ENCODE measurements at regions not wholly inside any gene's neighbourhood (a gene's known extent, or its start where the extent isn't known, plus 50 kb on each side); places are given as distances from the start of the nearest gene placed in this dataset.
"Not testable (repeated sequence)": the region's sequence is repeated elsewhere in the genome, so short reads cannot be mapped to it uniquely, and the experiment has no call there.

DNA sequence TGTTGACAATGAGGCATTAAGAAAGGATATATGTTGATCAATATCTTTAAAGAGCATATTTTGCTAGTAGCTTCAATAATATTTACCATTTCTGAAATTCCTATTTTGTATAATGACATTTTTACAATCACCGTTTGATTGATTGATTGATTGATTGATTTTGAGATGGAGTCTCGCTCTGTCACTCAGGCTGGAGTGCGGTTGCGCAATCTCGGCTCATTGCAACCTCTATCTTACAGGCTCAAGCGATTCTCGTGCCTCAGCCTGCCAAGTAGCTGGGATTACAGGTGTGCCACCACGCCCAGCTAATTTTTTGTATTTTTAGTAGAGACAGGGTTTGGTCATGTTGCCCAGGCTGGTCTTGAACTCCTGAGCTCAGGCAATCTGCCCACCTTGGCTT is 150.9 kb upstream of the TEX13D start:
- DNase-seq, result not testable (repeated sequence)

GRCh38 chrX:124190440-124190839 is 142.0 kb upstream of the TEX13D start:
- DNase-seq, result no peak

DNA sequence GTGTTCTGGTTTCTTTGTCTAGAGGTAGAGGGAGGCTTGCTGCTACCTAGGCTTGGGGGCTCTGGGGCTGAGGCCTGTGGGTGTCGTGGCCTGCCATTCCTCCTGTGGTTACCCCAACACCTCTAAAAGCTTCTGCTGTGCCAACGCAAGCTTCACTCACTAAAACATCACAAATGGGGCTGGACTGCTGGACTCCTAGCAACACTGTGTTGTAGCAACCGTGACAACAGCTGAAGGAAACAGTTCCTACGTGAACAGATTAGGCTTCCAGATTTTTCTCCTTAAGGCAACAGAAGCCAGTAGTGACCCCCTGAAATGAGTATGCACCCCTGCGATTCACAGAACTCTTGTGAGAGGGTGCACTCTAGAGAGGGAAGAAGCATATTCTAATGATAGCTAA is 138.3 kb upstream of the TEX13D start:
- no peak for DNase-seq

- DNase-seq, result no peak
These were observed 137.6 kb upstream of the TEX13D start for GRCh38 chrX:124194901-124195300.

GRCh38 chrX:124203311-124203710 is 129.1 kb upstream of the TEX13D start:
- DNase-seq, result no peak

DNA sequence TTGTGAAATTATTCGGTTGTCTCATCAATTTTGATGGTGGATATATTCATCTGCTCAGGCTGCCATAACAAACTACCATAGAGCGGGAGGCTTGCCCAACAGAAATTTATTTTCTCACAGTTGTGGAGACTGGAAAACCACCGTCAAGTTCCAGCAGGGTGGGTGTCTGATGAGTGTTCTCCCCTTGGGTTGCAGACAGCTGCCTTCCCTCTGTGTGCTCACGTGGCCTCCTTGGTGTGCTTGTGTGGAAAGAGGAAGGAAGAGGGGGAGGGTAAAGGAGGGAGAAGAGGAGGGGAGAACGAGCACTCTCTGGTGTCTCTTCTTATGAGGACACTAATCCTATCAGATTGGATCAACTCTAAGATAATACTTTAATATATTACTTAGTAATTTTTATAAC is 123.8 kb upstream of the TEX13D start:
- no peak for DNase-seq

- DNase-seq, result no peak
These were observed 122.5 kb upstream of the TEX13D start for GRCh38 chrX:124209792-124210576.

- peak; percentile 2 for DNase-seq
These were observed 121.0 kb upstream of the TEX13D start for GRCh38 chrX:124211312-124211942.

DNA sequence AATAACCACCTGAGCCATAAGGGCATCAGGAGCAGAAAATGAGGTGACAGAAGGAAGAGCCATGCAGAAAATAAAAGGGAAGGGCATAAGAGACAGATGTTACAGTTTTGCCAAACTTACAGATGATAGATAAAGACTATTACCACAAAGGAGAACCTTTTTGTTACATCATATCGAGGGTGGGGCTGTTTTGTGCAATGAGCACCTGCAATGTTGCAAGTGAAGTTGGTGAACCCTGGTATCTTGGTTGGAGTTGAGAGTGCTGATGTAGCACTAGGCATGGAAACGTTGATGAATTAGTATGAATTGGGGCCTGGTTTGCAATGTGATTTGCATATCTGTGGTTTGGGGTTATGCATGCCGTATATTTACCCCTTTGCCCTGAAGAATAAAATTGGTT is 119.8 kb upstream of the TEX13D start:
- DNase-seq, result no peak

- DNase-seq, result no peak
These were observed 116.7 kb upstream of the TEX13D start for GRCh38 chrX:124215786-124216185.

GRCh38 chrX:124216396-124217115 is 115.9 kb upstream of the TEX13D start:
- DNase-seq, result no peak

DNA sequence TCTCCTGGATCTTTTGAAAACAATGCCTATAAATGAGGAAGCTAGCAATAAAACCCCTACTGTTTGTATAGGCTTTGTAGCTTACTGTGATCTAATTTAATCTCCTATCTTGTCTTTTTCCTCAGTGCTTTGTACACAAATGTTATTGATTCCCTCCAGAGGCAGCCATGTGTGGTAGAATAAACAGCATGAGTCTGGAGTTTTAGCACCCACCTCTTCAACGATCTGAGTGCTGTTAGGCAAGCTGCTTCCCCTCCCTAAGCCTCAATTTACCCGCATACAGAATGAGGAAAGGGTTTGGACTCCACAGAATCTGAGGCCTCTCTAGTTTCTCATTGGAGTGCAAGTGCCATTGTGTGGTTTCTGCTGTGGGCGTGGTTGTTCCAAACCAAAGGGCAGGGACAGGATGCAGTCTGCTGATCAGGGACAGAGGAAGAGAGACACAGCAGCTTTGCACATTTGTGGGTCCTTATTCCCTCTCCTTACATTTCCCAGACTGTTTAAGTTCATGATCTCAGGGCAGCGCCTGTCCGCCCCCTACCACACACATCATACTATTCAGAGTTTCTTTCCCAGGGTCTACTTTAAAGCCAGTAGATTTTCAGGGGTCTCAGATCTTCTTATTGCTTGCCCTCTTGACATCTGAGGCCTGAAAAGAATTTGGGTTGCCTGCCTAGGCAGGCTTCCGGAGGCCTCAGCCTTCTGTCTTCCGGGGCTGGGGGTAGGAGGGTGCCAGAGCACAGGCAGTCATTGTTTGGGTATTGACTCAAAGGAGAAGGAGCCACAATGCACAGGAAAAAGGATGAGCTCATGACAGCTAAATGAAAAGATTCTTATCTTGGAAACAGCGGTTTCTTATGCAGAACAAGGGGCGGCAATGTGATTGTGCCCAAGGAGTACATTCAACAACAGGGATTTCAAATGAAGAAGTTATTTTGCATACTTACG is 114.9 kb upstream of the TEX13D start:
- no peak for DNase-seq

DNA sequence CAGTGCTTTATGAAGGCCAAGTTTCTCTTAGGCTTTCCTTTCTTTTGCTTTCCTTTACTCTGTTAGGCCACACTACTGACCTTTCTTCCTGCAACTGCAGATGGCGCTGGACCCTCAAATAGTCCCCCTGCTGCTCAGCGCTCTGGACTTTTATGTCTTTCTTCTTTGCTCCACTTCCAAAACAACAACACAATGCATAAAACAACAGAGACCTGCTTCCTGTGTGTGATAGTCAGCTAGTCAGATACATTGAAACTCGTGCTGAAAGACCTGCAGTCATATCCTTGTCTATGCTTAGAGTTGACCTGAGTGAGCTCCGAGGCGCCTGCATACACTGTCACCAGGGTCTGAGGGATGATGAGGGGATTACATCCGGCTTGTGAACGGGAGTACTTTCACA is 108.9 kb upstream of the TEX13D start:
- no peak for DNase-seq

GRCh38 chrX:124224528-124224927 is 107.9 kb upstream of the TEX13D start:
- DNase-seq, result no peak

GRCh38 chrX:124226129-124226528 is 106.3 kb upstream of the TEX13D start:
- no peak for DNase-seq

DNA sequence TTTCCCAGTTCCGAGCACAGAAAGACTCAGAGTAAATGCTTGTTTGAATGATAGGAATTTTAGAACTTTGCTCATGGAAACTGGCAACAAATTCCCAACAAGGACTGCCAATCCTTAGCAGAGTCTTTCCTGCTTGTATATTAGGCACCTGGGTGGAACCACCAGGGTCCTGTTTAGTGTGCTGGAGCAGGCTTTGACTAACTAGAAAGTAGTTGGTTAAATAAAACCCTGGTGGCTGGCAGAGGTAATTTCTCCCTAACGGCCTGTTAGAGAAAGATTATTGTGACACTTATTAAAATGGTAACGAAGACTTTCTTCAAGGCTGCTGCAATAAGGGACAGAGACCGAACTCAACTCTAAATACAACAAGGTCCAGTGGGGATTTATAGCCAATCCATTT is 103.6 kb upstream of the TEX13D start:
- DNase-seq, result no peak

DNA sequence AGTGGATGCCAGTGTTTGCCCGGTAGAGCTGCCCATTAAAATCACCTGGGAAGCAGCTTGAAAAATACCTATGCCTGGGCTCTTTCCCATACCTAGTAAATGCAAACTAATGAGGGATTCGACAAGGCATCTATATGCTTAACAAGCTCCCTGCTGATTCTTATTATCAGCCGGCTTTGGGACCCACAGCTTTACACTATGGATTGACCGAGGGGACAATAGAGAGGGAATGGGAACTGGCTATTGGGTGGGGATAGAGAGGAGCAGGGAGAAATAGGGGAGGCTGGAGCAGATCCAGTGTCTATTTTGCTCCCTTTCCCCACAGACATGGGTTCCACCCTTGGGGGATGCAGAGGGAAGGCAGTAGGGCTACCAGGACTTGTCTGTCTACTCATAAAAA is 103.1 kb upstream of the TEX13D start:
- DNase-seq, result no peak

DNA sequence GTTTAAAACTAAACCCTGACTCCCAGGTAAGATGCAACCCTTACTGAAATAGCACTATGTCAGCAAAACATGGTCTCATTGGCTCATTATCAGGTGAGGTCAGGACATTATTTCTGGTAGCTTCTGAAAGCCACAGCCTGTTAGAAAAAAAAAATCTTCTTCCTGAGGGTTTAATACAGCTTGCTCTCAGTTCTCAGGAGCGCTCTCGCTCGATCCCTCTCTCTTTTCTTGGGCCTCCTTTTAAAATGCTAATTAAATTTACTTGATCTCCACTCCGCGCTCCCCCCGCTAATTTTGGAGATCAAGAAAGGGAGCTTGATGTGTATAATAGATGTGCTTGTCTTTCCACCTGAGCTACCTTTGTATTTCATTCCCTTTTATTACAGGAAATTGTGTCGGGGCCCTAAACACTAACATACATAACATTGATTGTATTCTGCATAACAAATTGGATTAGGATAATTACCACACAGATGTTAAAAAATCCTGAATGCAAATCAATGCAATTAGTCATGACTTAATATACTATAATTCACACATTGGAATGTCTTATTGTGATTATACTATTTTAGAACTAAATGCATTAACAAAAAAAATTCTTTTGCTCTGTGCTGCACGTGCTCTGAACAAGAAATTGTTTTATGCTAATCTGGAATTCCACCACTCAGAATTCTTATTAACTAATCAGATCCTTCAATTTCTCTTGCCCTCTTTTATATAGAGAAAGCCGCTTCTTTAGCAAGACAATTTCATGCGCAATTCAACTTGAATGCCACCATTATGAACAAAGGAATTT is 101.6 kb upstream of the TEX13D start:
- no peak for DNase-seq

DNA sequence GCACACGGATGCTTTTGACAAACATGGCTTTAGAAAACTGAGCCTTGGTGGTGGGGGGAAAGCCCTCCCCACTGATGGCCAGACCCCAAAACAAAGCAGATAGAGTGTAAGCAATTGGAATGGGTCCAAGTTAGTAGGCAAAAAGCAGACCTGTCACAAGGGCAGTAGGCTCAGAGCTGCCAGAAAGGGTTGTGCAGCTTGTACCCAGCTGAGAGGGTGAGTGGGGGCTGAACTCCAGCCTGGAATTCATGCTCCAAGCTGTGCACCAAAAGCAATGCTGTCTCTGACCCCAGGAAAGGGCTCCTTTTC is 101.1 kb upstream of the TEX13D start:
- no peak for DNase-seq

GRCh38 chrX:124232523-124233201 is 99.8 kb upstream of the TEX13D start:
- DNase-seq, result no peak

DNA sequence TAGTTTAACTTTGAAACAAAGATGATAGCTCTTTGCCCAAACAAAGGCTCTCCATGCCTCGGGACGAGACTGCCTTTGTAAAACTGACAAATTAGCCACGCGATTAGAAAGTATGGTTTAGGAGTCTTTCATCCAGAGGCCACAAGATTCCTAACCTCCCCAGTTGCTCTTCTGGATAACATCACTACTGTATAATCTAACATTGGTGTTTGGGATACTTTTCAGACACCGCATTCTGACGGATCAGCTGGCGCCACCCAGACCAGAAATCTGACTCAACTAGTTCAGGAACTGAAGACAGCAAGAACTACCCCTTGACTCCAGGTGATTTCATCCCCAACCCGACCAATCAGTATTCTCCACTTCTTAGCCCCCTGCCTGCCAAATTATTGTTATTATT is 98.1 kb upstream of the TEX13D start:
- no peak for DNase-seq

- no peak for DNase-seq
These were observed 94.2 kb upstream of the TEX13D start for GRCh38 chrX:124238268-124238667.
